ENCODE measurements at regions not wholly inside any gene's neighbourhood (a gene's known extent, or its start where the extent isn't known, plus 50 kb on each side); places are given as distances from the start of the nearest gene placed in this dataset.

DNA sequence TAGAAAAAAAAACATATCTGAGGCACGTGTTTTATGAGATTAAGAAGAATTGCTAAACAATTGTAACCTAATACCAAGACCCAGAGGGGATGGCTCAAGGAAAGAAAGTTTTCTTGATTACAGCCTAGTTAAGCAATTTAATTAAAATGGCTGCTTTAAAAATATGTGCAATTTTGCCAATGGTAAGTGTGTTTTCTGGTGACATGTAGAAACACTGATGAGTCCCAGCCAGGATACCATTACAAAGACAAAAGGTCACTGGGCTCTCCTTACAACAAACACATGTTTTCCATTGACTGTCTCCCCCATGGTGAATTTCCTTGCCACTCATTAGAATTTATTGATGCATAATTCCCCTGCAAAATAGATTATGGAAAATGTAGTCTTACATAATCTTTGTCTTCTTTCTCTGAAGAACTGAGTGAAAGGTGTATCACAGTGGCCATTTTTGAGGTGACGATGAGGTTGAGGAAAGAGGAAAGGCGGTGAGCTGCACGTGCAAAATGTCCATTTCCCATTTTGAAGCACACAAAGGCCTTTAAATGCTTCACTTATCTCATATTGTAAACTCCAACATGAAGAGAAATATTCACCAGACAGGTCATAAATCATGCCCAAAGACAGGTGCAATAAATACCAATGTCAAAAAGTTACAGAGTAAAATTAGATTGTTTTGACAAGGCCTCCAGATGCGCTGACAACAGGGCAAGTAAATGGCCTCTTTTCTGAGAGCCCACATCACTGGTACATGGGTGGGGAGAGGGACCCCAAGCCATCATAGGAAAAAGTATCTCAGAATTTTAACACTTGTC, 696.9 kb downstream of the KCNJ2 start:
- no peak overlapping the region for H3K27ac ChIP-seq (ENCODE audit: low read length)
- DNase-seq (no peak), ATAC-seq (no peak)
- intact Hi-C loops (cut with micrococcal nuclease) = no loop called here
- CTCF ChIA-PET = no interaction called here
- POLR2A ChIA-PET (ENCODE audit: unreplicated experiment) = no interaction called here
- no peak overlapping the region for H3K4me2 ChIP-seq (ENCODE audit: low read length)
- no peaks in the 10 kb centered on the region for H3K9me2 ChIP-seq (replicated peaks; ENCODE audit: low read length)
- H3F3A ChIP-seq (ENCODE audit: low read length, unreplicated experiment) = no peaks in the 10 kb centered on the region
- H3K4me1 ChIP-seq (ENCODE audit: insufficient read depth, low read length) = no peaks in the 10 kb centered on the region
- no peaks in the 10 kb centered on the region for H4K20me1 ChIP-seq (ENCODE audit: low read length)
- H3K9ac ChIP-seq (ENCODE audit: low read length) = no peak overlapping the region
- H3K27me3 ChIP-seq (ENCODE audit: low read length) = no peaks in the 10 kb centered on the region
- no peak for TF ChIP-seq EZH2 (IDR thresholded peaks at IDR 0.05; ENCODE audit: low read length, unreplicated experiment)
- no peak for TF ChIP-seq EZH2phosphoT487 (IDR thresholded peaks at IDR 0.05; ENCODE audit: borderline replicate concordance, low read length)
- no peak for TF ChIP-seq CTCF (conservative IDR thresholded peaks at IDR 0.05; ENCODE audit: low read depth, low read length)
- BruUV-seq (replicated peaks) = no TSS peak
- no peaks in the 10 kb centered on the region for H3K9me3 ChIP-seq (ENCODE audit: low read length)
- no peaks in the 10 kb centered on the region for H3K79me2 ChIP-seq (ENCODE audit: low read length)
- H3K36me3 ChIP-seq (ENCODE audit: low read depth, low read length) = no peaks in the 10 kb centered on the region
- H2AFZ ChIP-seq (ENCODE audit: low read length) = no peak overlapping the region
- H3K4me3 ChIP-seq (ENCODE audit: low read length) = no peak overlapping the region

- DNase-seq (no peak), ATAC-seq (no peak)
- H3K36me3 ChIP-seq (ENCODE audit: low read depth, low read length) = no peaks in the 10 kb centered on the region
- no peaks in the 10 kb centered on the region for H3K9me2 ChIP-seq (replicated peaks; ENCODE audit: low read length)
- no peaks in the 10 kb centered on the region for H3K9me3 ChIP-seq (ENCODE audit: low read length)
- no peak overlapping the region for H2AFZ ChIP-seq (ENCODE audit: low read length)
- H3K9ac ChIP-seq (ENCODE audit: low read length) = no peak overlapping the region
- no peaks in the 10 kb centered on the region for H3K79me2 ChIP-seq (ENCODE audit: low read length)
- no peak overlapping the region for H3K4me2 ChIP-seq (ENCODE audit: low read length)
- intact Hi-C loops (cut with micrococcal nuclease) = no loop called here
- POLR2A ChIA-PET (ENCODE audit: unreplicated experiment) = no interaction called here
- CTCF ChIA-PET = no interaction called here
- H3K4me3 ChIP-seq (ENCODE audit: low read length) = no peak overlapping the region
- no peaks in the 10 kb centered on the region for H3K27me3 ChIP-seq (ENCODE audit: low read length)
- H4K20me1 ChIP-seq (ENCODE audit: low read length) = no peaks in the 10 kb centered on the region
- no peak overlapping the region for H3K27ac ChIP-seq (ENCODE audit: low read length)
- H3F3A ChIP-seq (ENCODE audit: low read length, unreplicated experiment) = no peaks in the 10 kb centered on the region
- BruUV-seq (replicated peaks) = no TSS peak
- TF ChIP-seq EZH2 (IDR thresholded peaks at IDR 0.05; ENCODE audit: low read length, unreplicated experiment) (no peak), CTCF (conservative IDR thresholded peaks at IDR 0.05; ENCODE audit: low read depth, low read length) (no peak), EZH2phosphoT487 (IDR thresholded peaks at IDR 0.05; ENCODE audit: borderline replicate concordance, low read length) (no peak)
- no peaks in the 10 kb centered on the region for H3K4me1 ChIP-seq (ENCODE audit: insufficient read depth, low read length)
These were observed 698.8 kb downstream of the KCNJ2 start for GRCh38 chr17:70868149-70868548.

DNA sequence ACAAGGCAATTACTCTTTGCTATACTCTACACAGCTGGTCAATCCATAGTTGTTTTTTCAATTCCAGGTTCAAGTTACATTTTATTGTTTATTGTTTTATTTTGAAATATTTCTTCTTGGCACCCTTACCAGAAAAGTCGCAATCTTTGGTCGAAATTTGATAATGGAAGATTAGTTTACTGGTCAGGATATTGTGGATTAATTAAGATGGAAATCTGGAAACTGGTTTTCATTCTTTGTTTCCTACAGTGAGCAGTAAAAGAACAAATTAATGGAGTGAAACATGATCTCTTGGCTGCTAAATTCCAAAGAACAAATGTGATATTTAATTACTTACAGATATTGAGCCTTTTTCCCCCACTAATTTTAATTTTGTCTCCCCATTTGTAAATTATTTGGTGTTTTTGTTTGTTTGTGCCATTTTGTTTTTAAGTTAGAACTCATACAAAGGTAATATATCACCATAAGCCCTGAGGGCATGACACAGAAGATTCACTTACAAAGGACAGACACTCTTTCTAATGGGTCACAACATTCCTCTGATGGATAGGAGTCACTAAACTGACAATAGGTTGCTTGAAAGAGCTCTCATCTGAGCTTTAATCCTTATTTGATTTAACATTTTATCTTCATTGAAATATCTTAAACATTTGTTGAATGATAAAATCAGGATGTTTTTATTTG, 700.2 kb downstream of the KCNJ2 start:
- CTCF ChIA-PET = no interaction called here
- no peaks in the 10 kb centered on the region for H3K9me2 ChIP-seq (replicated peaks; ENCODE audit: low read length)

More for the DNA sequence above, 700.2 kb downstream of the KCNJ2 start:
- Histone ChIP-seq H3K79me2 (ENCODE audit: low read length) (no peaks in the 10 kb centered on the region), H2AFZ (ENCODE audit: low read length) (no peak overlapping the region), H3F3A (ENCODE audit: low read length, unreplicated experiment) (no peaks in the 10 kb centered on the region), H3K4me2 (ENCODE audit: low read length) (no peak overlapping the region), H3K27ac (ENCODE audit: low read length) (no peak overlapping the region), H3K4me1 (ENCODE audit: insufficient read depth, low read length) (no peaks in the 10 kb centered on the region), H4K20me1 (ENCODE audit: low read length) (no peaks in the 10 kb centered on the region), H3K4me3 (ENCODE audit: low read length) (no peak overlapping the region), H3K9ac (ENCODE audit: low read length) (no peak overlapping the region), H3K36me3 (ENCODE audit: low read depth, low read length) (no peaks in the 10 kb centered on the region), H3K9me3 (ENCODE audit: low read length) (no peaks in the 10 kb centered on the region), H3K27me3 (ENCODE audit: low read length) (no peaks in the 10 kb centered on the region)
- intact Hi-C loops (cut with micrococcal nuclease) = no loop called here
- DNase-seq (no peak), ATAC-seq (no peak)
- POLR2A ChIA-PET (ENCODE audit: unreplicated experiment) = no interaction called here
- BruUV-seq (replicated peaks) = no TSS peak
- TF ChIP-seq EZH2 (IDR thresholded peaks at IDR 0.05; ENCODE audit: low read length, unreplicated experiment) (no peak), CTCF (conservative IDR thresholded peaks at IDR 0.05; ENCODE audit: low read depth, low read length) (no peak), EZH2phosphoT487 (IDR thresholded peaks at IDR 0.05; ENCODE audit: borderline replicate concordance, low read length) (no peak)
